ENCODE measurements at regions not wholly inside any gene's neighbourhood (a gene's known extent, or its start where the extent isn't known, plus 50 kb on each side); places are given as distances from the start of the nearest gene placed in this dataset.

DNA sequence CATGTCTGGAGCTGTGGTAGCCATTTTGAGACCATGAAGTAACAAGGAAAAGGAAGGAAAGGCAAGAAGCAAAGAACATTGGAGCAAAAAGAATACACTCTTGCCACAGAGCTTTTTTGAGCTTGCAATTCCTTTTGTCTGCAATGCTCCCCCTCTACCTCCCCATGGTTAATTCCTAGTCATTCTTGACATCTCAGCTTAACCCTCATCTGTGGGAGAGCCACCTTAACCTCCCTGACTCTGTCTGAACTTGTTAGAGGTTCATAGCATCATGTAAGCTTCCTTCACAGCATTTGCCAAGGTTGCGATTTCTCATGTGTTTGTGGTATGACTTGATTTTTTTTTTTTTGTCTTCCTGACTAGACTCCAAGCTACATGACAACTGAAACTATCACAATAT is 564.1 kb upstream of the PLXNA2 start:
- DNase-seq (ENCODE audit: low read depth): no peak
- in situ Hi-C loops (cut with HindIII; ENCODE audit: low pct_unique_long_range_greater_than_20kb, low sequenced_read_pairs): no loop called here

DNA sequence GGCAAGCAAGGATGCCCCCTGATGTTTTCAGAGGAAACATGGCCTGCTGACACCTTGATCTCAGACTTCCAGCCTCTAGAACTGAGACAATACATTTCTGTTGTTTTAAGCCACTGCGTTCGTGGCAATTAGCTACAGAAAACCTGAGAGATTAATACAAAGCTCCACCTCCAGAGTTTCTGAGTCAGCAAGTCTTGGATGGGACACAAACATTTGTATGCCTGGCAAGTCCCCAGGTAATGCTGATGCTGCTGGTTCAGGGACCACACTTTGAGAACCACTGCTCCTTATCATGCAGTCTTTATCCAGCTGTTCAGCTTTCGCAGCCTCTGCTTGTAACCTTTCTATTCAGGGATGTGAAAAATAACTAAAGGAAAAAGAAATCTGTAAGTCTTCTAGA is 565.7 kb upstream of the PLXNA2 start:
- DNase-seq (ENCODE audit: low read depth): no peak
- in situ Hi-C loops (cut with HindIII; ENCODE audit: low pct_unique_long_range_greater_than_20kb, low sequenced_read_pairs): no loop called here

DNA sequence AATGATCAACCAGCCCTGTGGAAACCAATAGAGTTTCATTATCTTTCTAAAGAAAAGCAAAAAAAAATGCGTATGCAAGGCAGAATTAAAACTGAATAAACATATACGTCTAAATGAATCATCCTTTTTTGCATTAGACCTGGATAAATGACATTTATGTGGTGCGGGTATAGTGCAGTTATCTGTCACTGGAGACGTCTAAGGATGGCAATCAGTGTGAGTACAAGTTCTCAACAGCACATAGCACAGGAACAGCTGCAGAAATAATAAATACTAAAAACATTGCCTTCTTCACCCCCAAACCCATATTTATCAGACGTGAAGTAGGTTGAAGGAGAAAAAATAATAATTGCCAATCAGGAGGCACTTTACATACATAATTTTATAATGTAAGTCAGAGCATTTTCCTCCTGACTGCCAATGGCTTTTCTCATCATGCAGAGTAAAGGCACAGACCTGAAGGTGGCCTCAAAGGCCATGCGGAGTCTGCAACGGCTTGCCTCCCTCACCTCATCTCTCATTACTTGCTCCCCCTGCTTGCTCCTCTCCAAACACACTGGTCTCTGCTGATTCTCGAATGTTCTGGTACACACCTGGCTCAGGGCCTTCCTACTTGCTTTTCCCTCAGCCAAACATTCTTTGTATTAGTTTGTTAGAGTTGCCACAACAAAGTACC is 574.7 kb upstream of the PLXNA2 start:
- in situ Hi-C loops (cut with HindIII; ENCODE audit: low pct_unique_long_range_greater_than_20kb, low sequenced_read_pairs): no loop called here
- no peak for DNase-seq (ENCODE audit: low read depth)

DNA sequence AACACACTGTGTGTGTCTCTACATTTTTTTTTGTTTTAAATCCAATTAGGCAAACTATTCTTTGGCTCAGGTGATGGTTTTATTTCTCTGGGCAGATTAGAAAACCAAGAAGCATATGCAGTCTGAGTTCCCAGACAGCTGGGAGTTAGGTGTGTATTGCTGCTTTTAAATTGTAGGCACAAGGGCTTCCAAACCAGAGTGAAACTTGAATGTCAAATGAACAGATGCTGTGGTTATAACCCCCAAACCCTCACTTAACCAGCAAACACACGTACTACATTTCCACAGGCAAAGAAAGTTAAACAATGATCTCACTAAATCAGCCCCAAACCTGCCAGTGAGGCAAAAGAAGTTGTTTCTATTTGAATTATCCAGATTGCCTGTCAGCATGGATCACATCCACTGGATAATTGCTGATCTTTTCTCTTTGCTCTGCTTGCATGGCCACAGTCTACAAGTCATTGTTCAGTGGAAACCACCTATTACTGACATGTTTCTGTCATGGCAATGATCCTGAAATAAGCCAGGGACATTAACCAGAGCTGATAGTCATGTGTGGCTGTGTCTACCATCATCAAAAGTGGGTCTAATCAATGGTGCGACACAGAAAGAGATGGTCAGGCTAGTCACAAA is 576.5 kb upstream of the PLXNA2 start:
- DNase-seq (ENCODE audit: low read depth): no peak
- in situ Hi-C loops (cut with HindIII; ENCODE audit: low pct_unique_long_range_greater_than_20kb, low sequenced_read_pairs): no loop called here

DNA sequence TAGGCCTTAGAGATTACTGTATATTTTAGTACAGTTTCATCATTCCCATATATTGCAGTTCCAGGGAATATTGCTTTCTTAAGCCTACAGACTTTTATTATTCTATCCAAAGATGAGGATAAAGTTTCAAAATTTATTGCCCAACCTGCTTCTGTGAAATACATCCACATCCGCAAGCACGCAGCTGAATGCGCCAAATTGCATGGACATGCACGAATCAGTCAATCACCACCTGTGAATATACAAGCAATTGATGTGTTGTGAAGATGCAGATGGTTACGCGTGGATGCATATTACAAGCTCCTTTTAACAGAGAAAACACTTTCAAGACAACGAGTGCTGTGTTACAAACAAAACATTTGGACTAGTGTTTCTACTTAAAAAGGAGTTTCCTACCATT is 577.8 kb upstream of the PLXNA2 start:
- DNase-seq (ENCODE audit: low read depth): no peak
- in situ Hi-C loops (cut with HindIII; ENCODE audit: low pct_unique_long_range_greater_than_20kb, low sequenced_read_pairs): no loop called here

DNA sequence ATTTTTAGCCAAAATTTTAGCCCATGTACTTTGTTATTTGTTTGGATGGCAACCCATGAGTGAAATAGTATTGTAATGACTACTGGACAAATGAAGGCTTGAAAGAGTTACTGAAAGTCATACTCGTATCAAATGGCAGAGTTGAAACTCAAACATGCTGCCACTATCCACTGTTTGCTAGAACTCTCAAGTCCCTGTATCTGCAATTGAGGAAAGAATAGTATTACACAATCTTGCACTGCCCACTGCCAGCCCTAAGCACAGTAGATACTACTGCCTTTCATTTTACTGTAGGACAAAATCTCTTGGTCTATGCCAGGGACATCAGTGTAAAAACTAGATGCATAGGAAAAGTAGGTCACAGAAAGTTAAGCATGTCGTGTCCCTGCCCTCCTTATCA is 581.1 kb upstream of the PLXNA2 start:
- no peak for DNase-seq (ENCODE audit: low read depth)
- in situ Hi-C loops (cut with HindIII; ENCODE audit: low pct_unique_long_range_greater_than_20kb, low sequenced_read_pairs): no loop called here

DNA sequence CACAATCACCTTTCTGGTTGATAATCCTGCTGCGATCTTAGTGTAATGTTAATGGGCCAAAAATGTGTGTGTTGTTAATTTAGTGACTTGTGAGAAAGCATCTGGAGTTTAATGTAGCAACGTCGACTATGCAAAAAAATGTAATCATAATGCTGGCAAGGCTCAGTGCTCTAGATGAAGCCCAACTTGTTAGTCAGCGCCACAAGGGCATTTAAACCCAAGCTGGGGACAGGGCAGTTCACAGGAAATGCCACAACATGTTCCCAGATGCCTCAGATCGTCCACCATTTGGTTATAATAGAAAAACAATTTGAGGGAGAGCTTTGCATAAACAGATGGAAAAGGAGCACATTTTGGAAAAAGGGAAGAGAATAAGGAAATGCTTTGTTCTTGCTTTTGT is 585.4 kb upstream of the PLXNA2 start:
- no peak for DNase-seq (ENCODE audit: low read depth)
- in situ Hi-C loops (cut with HindIII; ENCODE audit: low pct_unique_long_range_greater_than_20kb, low sequenced_read_pairs): no loop called here

DNA sequence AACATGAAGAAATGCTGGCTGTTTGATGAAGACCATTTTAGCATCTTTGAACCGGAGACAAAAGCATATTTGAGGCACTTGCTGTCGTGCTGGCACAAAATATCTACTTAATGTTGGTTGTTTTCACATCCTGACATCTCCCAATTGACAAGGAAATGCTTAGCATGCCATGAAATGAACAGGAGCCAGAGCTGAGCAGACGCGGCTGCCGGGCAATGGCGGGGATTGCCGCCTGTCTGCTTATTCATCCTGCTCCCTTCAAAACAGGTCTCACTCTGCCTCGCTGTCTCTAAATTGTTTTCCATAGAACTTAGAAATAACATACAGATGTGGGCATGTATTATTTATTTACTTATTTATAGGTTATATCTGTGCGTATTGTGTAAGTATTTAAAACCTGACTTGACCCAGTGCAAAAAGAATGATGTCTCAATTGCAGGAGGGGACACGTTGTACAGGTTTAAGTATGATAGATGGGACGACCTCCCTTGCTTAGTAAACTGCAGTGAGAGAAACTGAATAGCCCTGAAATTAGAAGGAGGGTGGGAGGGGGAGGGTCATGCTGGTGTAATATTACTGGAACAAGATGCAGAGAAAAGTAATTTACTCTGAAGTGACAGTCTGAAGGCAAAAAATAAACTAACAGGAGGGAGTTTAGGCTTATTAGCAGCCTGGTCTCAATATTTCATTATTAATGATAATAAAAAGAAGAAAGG is 590.4 kb upstream of the PLXNA2 start:
- in situ Hi-C loops (cut with HindIII; ENCODE audit: low pct_unique_long_range_greater_than_20kb, low sequenced_read_pairs): no loop called here
- no peak for DNase-seq (ENCODE audit: low read depth)

DNA sequence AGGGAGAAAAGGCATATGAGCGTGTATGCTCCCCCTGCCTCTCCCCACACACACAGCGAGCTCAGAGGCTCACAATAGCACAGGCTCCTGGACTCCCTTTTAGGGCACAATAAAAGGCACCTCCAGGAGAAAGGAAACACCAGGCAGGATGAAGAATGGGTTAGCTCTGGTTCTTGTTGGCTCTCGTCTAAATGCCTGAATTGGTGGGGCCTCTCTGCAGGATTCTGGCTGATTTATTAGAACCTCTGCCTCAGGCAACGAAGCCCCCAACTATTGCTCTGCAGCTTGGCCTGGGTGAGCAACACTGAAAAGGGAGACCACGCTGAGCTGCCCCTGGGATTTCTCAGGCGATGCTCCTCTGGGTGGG is 590.9 kb upstream of the PLXNA2 start:
- DNase-seq (ENCODE audit: low read depth): no peak
- in situ Hi-C loops (cut with HindIII; ENCODE audit: low pct_unique_long_range_greater_than_20kb, low sequenced_read_pairs): no loop called here

DNA sequence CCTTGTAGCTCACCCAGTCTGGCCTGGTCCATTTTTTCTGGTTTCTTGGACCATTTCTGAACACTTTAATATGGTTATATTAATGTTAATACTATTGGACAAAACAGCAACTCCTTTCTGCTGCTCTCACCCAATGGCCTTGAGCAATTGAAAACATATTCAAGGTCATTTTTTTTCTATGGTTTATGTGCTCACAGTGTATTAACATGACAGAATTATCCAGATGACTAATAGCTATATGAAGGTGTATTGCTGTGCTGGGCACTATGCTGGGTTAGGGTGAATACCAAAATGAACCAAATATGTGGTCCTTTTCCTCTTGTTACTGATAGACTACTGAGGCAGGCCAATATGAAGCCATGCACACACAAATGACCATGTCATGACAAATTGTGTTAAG is 591.6 kb upstream of the PLXNA2 start:
- in situ Hi-C loops (cut with HindIII; ENCODE audit: low pct_unique_long_range_greater_than_20kb, low sequenced_read_pairs): no loop called here
- DNase-seq (ENCODE audit: low read depth): no peak

DNA sequence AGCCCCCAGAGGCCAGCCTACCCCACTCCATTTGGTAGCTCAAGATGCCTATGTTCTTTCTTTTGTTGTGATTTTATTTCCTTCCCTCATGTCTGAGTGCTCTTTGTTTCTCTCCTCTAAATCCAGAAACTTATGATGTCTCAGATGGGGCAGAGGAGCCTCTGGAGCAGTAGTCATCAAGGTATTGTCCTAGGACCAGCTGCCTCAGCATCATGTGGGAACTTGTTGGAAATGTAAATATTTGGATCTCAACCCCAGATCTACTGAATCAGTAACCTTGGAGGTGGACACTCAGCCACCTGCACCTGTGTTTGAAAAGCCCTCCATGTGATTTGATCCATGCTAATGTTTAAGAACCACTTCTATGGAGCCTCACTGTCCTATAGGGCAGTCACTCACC is 593.1 kb upstream of the PLXNA2 start:
- in situ Hi-C loops (cut with HindIII; ENCODE audit: low pct_unique_long_range_greater_than_20kb, low sequenced_read_pairs): no loop called here
- DNase-seq (ENCODE audit: low read depth): no peak

DNA sequence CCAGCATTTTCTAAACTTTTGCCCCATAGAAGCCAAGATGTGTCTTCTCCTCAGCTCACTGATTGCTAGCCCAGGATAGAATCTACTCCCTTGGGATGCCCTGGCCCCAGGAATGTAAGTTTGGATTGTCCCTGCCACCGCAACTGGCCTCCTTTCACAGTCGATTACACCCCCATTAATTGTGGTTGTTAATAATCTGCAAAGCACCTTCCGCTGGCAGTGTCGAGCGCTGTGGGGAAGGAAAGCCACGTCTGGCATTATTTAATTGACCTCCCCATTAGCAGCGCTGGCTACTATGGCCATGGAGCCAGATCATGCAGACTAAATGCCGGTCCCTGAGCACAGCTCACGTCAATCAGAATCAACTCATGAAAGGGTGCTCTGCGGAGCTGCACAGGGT is 597.3 kb upstream of the PLXNA2 start:
- in situ Hi-C loops (cut with HindIII; ENCODE audit: low pct_unique_long_range_greater_than_20kb, low sequenced_read_pairs): no loop called here
- DNase-seq (ENCODE audit: low read depth): no peak

DNA sequence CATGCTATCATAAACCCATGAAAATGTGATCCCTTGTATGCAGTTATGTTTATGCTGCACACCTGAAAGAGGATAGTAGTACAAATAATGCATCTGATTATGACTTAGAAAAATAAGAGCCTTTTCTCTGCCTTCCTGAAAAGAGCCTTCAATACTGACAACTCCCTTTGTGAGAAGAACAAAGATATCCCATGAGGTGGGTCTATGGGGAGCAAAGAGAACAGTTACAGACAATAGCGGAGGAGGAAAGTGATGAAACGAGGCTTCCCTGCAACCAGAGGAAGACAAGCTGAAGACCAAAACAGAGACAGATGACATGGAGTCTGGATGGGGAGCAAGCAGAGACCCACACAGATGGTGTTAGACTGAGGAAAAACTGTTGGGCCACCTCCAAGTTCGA is 598.3 kb upstream of the PLXNA2 start:
- in situ Hi-C loops (cut with HindIII; ENCODE audit: low pct_unique_long_range_greater_than_20kb, low sequenced_read_pairs): no loop called here
- no peak for DNase-seq (ENCODE audit: low read depth)

DNA sequence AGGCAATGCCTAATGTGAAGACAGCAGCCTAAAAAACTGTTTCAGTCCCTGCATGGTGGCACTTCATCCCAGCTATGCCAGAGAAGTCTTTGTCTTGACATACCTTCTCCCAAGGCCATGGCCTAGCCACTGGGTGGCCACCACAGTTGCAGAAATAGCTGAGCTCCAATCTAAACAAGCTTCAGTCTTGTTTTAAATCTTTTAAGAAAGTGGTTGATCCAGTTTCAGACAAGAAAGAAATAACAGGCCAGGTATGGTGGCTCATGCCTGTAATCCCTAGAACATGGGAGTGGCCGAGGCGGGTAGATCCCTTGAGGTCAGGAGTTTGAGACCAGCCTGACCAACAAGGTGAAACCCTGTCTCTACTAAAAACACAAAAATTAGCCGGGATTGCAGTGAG is 600.0 kb upstream of the PLXNA2 start:
- DNase-seq (ENCODE audit: low read depth): no peak
- in situ Hi-C loops (cut with HindIII; ENCODE audit: low pct_unique_long_range_greater_than_20kb, low sequenced_read_pairs): no loop called here

DNA sequence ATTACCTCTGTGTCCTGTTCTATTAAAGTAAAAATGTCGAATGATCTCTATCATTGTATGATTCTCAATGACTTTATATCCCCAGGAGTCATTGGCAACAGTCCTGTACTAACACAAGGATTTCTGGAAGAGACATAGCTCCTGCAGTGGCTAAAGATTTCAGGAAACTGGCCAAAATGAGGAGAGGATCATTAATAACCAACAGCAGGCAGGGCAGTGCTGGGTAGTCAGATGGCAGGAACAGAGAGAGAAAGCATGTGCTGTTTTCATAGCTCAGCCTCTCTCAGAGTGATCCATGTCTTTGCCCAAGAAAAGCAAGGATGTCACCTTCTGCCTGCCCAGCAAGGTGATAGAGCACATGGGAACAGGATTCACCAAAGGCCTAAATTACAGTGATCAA is 604.7 kb upstream of the PLXNA2 start:
- in situ Hi-C loops (cut with HindIII; ENCODE audit: low pct_unique_long_range_greater_than_20kb, low sequenced_read_pairs): no loop called here
- DNase-seq (ENCODE audit: low read depth): no peak

DNA sequence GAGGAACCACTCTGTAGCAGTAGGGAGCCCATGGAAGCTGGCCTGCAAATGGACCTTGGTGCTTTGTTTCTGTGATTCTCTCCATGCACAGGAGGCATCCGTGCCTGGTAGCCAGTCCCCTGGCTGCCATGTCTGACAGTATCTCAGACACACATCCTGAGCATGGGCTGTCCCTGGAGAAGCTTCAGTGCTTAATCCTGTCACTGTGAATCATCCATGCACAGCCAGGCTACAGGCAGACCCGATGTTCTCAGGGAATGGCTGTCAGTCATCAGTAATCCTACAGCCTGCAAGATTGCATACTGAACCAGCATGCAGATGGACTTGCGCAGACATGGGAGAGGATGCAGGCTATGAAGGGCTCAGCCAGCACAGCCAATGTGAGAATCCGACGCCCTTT is 606.3 kb upstream of the PLXNA2 start:
- in situ Hi-C loops (cut with HindIII; ENCODE audit: low pct_unique_long_range_greater_than_20kb, low sequenced_read_pairs): no loop called here

DNA sequence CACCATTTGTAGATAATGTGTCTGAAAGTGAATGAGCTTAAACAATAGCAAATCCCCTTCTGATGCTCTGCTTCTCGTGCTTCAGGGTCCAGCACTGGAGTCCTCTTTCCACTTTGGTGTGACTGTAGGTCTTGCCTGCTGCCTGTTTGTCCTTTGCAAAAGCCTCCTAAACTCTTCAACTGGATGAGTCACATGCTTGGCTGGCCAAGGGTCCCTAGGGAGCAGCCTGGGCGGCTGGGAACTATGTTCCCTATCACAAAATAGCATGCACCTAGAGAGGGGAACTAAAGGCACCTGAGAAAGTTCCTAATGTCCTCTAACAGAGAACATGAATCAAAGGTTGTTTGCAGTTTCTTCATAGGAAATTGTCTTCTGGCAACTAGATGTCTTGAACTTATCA is 607.2 kb upstream of the PLXNA2 start:
- in situ Hi-C loops (cut with HindIII; ENCODE audit: low pct_unique_long_range_greater_than_20kb, low sequenced_read_pairs): no loop called here
- no peak for DNase-seq (ENCODE audit: low read depth)

More for the DNA sequence above, 606.3 kb upstream of the PLXNA2 start:
- no peak for DNase-seq (ENCODE audit: low read depth)

DNA sequence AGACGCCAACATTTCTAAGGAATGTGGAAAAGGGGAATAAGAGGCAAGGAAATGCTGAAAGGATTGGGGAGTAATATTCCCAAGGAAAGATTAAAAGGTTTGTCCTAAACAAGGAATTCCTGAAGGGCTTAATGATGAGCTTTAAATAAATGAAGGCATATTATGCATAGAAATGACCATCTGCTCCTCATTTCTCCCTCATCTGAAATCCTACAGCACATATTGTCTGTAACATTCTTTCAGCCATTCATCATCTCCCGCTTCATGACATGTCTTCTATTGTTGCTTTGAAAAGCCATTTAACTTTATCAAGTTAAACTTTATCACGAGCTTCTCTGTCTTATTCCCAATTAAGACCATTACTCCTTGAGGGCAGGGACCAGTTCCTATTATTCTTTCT is 608.7 kb upstream of the PLXNA2 start:
- DNase-seq (ENCODE audit: low read depth): no peak
- in situ Hi-C loops (cut with HindIII; ENCODE audit: low pct_unique_long_range_greater_than_20kb, low sequenced_read_pairs): no loop called here

DNA sequence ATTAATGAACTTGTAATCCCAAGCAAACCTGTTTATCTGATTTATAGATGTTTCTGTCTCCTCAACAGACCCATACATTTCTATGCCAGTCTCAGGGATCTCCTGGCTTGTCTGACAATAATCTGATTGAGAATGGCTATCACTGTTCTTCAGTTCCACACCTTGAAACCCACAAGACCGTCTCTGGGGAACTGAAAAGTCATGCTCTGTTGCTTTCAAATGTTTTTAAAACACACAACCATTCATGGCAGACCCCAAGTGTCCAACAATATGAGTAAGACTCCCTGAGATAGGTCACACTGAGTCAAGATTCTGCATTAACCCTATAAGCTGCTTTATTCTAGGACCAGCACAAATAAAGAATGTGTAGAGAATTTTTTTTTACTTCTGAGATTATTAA is 611.2 kb upstream of the PLXNA2 start:
- in situ Hi-C loops (cut with HindIII; ENCODE audit: low pct_unique_long_range_greater_than_20kb, low sequenced_read_pairs): no loop called here
- DNase-seq (ENCODE audit: low read depth): no peak

DNA sequence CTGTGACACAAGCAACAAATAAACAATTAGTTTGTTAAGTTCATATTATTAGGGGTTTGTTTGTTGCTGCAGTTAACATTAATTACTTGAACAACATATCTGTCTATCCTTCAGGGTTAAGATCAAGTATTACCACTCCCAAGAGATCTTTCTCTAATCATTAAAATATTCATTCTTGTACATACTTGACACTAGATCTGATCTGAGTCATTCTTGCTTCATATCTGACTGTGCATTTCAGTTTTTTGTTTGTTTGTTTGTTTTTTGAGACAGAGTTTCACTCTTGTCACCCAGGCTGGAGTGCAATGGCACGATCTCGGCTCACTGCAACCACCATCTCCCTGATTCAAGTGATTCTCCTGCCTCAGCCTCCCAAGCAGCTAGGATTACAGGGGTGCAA is 613.3 kb upstream of the PLXNA2 start:
- in situ Hi-C loops (cut with HindIII; ENCODE audit: low pct_unique_long_range_greater_than_20kb, low sequenced_read_pairs): no loop called here
- DNase-seq (ENCODE audit: low read depth): no peak
